ENCODE measurements at regions not wholly inside any gene's neighbourhood (a gene's known extent, or its start where the extent isn't known, plus 50 kb on each side); places are given as distances from the start of the nearest gene placed in this dataset.

- TF ChIP-seq, protein P1, sequence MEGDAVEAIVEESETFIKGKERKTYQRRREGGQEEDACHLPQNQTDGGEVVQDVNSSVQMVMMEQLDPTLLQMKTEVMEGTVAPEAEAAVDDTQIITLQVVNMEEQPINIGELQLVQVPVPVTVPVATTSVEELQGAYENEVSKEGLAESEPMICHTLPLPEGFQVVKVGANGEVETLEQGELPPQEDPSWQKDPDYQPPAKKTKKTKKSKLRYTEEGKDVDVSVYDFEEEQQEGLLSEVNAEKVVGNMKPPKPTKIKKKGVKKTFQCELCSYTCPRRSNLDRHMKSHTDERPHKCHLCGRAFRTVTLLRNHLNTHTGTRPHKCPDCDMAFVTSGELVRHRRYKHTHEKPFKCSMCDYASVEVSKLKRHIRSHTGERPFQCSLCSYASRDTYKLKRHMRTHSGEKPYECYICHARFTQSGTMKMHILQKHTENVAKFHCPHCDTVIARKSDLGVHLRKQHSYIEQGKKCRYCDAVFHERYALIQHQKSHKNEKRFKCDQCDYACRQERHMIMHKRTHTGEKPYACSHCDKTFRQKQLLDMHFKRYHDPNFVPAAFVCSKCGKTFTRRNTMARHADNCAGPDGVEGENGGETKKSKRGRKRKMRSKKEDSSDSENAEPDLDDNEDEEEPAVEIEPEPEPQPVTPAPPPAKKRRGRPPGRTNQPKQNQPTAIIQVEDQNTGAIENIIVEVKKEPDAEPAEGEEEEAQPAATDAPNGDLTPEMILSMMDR (IDR thresholded peaks at IDR 0.05), result no peak
- no peak for TF ChIP-seq POLR2A (IDR thresholded peaks at IDR 0.05)
These were observed 68.5 kb upstream of the BTN3A2 start for GRCh38 chr6:26296556-26296856.
